ENCODE measurements at regions not wholly inside any gene's neighbourhood (a gene's known extent, or its start where the extent isn't known, plus 50 kb on each side); places are given as distances from the start of the nearest gene placed in this dataset.

DNA sequence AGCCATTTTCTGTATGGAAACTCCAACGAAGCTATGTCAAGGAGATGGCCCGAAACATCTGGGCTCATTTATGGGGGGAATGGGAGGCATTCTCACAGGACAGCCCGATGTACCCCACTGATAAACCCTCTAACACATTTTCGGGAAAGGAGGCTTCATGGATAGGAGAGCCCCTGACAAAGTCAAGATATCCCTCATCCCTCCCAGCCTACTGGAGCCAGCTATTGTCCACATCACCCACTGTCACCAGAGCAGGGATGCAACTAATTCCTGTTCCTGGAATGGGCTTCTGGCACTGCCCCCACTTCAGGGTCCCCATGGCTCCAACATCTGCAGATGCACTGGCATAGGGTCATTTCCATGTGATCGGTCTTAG is 98.2 kb upstream of the BMPER start:
- Mint-ChIP-seq H3K4me3 (no peak overlapping the region), H3K36me3 (no peaks in the 10 kb centered on the region), H3K4me1 (no peaks in the 10 kb centered on the region), H3K9me3 (peaks cover 0 to 3% (median 0%) of the 10 kb centered on the region in 7 donors), H3K27ac (no peak overlapping the region), H3K27me3 (ENCODE audit: low read depth in 3 of 3) (no peaks in the 10 kb centered on the region)
- no peaks in the 10 kb centered on the region for H3K79me2 ChIP-seq (ENCODE audit: insufficient read depth, low read length)
- H3K9me3 ChIP-seq (replicated peaks in 1 of 2; ENCODE audit: control insufficient read depth in 1 of 2, insufficient read depth in 1 of 2, low read length in 2 of 2): no peaks in the 10 kb centered on the region
- no peaks in the 10 kb centered on the region for H3K4me1 ChIP-seq (ENCODE audit: control insufficient read depth in 1 of 2, insufficient read depth in 2 of 2, low read length in 2 of 2)
- no peaks in the 10 kb centered on the region for H4K20me1 ChIP-seq (ENCODE audit: insufficient read depth, low read length)
- no peaks in the 10 kb centered on the region for H3K27me3 ChIP-seq (ENCODE audit: control insufficient read depth in 2 of 2, insufficient read depth in 2 of 2, low read length in 2 of 2)
- no peak overlapping the region for H3K9ac ChIP-seq (ENCODE audit: insufficient read depth, low read length, poor library complexity, severe bottlenecking)
- TF ChIP-seq, protein P1, sequence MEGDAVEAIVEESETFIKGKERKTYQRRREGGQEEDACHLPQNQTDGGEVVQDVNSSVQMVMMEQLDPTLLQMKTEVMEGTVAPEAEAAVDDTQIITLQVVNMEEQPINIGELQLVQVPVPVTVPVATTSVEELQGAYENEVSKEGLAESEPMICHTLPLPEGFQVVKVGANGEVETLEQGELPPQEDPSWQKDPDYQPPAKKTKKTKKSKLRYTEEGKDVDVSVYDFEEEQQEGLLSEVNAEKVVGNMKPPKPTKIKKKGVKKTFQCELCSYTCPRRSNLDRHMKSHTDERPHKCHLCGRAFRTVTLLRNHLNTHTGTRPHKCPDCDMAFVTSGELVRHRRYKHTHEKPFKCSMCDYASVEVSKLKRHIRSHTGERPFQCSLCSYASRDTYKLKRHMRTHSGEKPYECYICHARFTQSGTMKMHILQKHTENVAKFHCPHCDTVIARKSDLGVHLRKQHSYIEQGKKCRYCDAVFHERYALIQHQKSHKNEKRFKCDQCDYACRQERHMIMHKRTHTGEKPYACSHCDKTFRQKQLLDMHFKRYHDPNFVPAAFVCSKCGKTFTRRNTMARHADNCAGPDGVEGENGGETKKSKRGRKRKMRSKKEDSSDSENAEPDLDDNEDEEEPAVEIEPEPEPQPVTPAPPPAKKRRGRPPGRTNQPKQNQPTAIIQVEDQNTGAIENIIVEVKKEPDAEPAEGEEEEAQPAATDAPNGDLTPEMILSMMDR (IDR thresholded peaks at IDR 0.05): no peak
- no peaks in the 10 kb centered on the region for H3K36me3 ChIP-seq (replicated peaks in 1 of 2; ENCODE audit: control insufficient read depth in 1 of 2, insufficient read depth in 2 of 2, low read length in 2 of 2)
- no peak for DNase-seq
- no peak overlapping the region for H3K27ac ChIP-seq (ENCODE audit: low read depth in 1 of 2, low read length in 2 of 2)
- H3K4me2 ChIP-seq (replicated peaks; ENCODE audit: extremely low read depth, low read length, poor library complexity, severe bottlenecking): no peak overlapping the region
- no peak overlapping the region for H3K4me3 ChIP-seq (replicated peaks in 1 of 3; ENCODE audit: low read depth in 2 of 3, low read length in 3 of 3)
- WGBS (ENCODE audit: insufficient coverage): 100% methylated on average over 2 of the region's 5 CpGs
- no peak overlapping the region for H2AFZ ChIP-seq (ENCODE audit: insufficient read depth, low read depth, low read length, poor library complexity, severe bottlenecking)
- intact Hi-C loops (cut with micrococcal nuclease): no loop called here

DNA sequence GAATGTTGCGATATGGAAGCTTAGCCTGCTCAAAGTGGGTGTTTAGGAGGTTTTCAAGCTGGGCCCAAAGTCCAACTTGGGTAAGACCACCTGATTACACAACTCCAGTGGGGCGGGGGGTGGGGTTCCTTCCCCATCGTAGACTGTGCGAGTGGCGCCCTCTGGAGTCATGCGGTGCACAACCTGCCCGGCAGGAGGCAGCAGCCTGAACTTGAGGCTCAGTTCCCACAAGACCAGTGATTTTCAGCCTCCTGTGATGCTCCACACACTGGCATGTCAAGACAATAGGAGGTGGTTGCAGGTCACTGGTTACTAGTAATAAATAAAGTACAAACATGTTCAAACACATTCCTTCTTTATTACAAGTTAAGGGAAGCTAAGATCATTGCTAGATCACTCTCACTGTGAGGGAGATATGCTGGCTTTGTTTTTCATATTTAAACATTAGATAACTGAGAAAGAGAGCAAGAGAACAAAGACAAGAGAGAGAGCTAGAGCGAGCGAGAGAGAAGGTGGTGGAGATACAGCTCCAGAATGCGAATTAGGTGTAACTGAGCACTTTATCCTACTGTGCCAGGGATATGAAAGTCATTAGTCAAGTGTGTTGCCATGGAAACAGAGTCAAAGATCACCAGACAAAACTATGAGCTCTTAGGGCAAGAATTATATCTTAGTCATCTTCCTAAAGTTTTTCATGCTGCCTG is 97.4 kb upstream of the BMPER start:
- Histone ChIP-seq H3K4me2 (replicated peaks; ENCODE audit: extremely low read depth, low read length, poor library complexity, severe bottlenecking) (no peak overlapping the region), H3K9ac (ENCODE audit: insufficient read depth, low read length, poor library complexity, severe bottlenecking) (no peak overlapping the region)
- H3K27me3 Mint-ChIP-seq (ENCODE audit: low read depth in 3 of 3): no peaks in the 10 kb centered on the region

More for the DNA sequence above, 97.4 kb upstream of the BMPER start:
- TF ChIP-seq, protein P1 (IDR thresholded peaks at IDR 0.05): no peak
- H3K79me2 ChIP-seq (ENCODE audit: insufficient read depth, low read length): no peaks in the 10 kb centered on the region
- intact Hi-C loops (cut with micrococcal nuclease): no loop called here
- WGBS (ENCODE audit: insufficient coverage): 66% methylated on average over 5 of the region's 10 CpGs
- no peaks in the 10 kb centered on the region for H3K27me3 ChIP-seq (ENCODE audit: control insufficient read depth in 2 of 2, insufficient read depth in 2 of 2, low read length in 2 of 2)
- H3K9me3 ChIP-seq (replicated peaks in 1 of 2; ENCODE audit: control insufficient read depth in 1 of 2, insufficient read depth in 1 of 2, low read length in 2 of 2): no peaks in the 10 kb centered on the region
- H3K27ac ChIP-seq (ENCODE audit: low read depth in 1 of 2, low read length in 2 of 2): no peak overlapping the region
- no peaks in the 10 kb centered on the region for H3K4me1 Mint-ChIP-seq
- H3K4me1 ChIP-seq (ENCODE audit: control insufficient read depth in 1 of 2, insufficient read depth in 2 of 2, low read length in 2 of 2): no peaks in the 10 kb centered on the region
- no peaks in the 10 kb centered on the region for H3K36me3 ChIP-seq (replicated peaks in 1 of 2; ENCODE audit: control insufficient read depth in 1 of 2, insufficient read depth in 2 of 2, low read length in 2 of 2)
- DNase-seq: no peak
- no peaks in the 10 kb centered on the region for H3K36me3 Mint-ChIP-seq
- no peak overlapping the region for H3K4me3 Mint-ChIP-seq
- no peak overlapping the region for H3K4me3 ChIP-seq (replicated peaks in 1 of 3; ENCODE audit: low read depth in 2 of 3, low read length in 3 of 3)
- peaks cover 0 to 3% (median 0%) of the 10 kb centered on the region in 7 donors for H3K9me3 Mint-ChIP-seq
- H4K20me1 ChIP-seq (ENCODE audit: insufficient read depth, low read length): no peaks in the 10 kb centered on the region
- no peak overlapping the region for H2AFZ ChIP-seq (ENCODE audit: insufficient read depth, low read depth, low read length, poor library complexity, severe bottlenecking)
- no peak overlapping the region for H3K27ac Mint-ChIP-seq
